Thyroid gland (tissue), 4 donors: ENCODE measurements at regions not wholly inside any gene's neighbourhood (a gene's known extent, or its start where the extent isn't known, plus 50 kb on each side); places are given as distances from the start of the nearest gene placed in this dataset.

Experiments
- POLR2A ChIP-seq, 2 donors: fragments of 450-650 bp; IDR thresholded peaks; one replicate each; pipeline ENCODE4 v1.6.1; 2017; ENCODE audit warnings: antibody characterized with exemption in 2 of 2, mild to moderate bottlenecking in 2 of 2, moderate library complexity in 1 of 2
- TF ChIP-seq, protein P1 (sequence below), 6 experiments: fragments of 200-600 bp in 3 of 6; fragments of 450-650 bp in 3 of 6; sonication (generic) in 3 of 6; IDR thresholded peaks; one replicate each; pipeline ENCODE4 v1.5.1; 2016 to 2019; ENCODE audit warnings: antibody characterized with exemption in 6 of 6, mild to moderate bottlenecking in 2 of 6, inconsistent platforms in 1 of 6, moderate library complexity in 1 of 6

DNA sequence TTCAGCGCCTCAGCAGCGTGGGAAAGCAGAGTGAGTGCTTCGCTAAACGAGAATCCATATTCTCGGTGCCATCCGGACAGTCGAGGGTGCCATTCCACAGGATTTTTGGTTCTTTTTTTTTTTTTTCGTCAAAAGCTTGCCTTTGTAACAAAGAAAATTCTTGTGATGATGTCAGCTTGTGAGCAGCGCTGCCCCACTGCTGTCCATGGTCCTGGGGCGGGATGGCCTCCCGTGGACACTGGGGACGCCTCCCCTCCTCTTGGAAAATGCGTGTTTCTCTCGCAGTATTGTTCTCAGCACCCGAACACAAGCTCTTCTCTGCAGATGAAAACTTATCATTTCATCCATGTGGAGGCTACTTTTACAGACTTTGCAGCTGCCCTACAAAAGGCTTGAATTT, 477.4 kb downstream of the TCERG1L start:
- TF ChIP-seq, protein P1, sequence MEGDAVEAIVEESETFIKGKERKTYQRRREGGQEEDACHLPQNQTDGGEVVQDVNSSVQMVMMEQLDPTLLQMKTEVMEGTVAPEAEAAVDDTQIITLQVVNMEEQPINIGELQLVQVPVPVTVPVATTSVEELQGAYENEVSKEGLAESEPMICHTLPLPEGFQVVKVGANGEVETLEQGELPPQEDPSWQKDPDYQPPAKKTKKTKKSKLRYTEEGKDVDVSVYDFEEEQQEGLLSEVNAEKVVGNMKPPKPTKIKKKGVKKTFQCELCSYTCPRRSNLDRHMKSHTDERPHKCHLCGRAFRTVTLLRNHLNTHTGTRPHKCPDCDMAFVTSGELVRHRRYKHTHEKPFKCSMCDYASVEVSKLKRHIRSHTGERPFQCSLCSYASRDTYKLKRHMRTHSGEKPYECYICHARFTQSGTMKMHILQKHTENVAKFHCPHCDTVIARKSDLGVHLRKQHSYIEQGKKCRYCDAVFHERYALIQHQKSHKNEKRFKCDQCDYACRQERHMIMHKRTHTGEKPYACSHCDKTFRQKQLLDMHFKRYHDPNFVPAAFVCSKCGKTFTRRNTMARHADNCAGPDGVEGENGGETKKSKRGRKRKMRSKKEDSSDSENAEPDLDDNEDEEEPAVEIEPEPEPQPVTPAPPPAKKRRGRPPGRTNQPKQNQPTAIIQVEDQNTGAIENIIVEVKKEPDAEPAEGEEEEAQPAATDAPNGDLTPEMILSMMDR (IDR thresholded peaks at IDR 0.05), result no peak
- no peak for TF ChIP-seq POLR2A (IDR thresholded peaks at IDR 0.05)
